ENCODE measurements at regions not wholly inside any gene's neighbourhood (a gene's known extent, or its start where the extent isn't known, plus 50 kb on each side); places are given as distances from the start of the nearest gene placed in this dataset.

DNA sequence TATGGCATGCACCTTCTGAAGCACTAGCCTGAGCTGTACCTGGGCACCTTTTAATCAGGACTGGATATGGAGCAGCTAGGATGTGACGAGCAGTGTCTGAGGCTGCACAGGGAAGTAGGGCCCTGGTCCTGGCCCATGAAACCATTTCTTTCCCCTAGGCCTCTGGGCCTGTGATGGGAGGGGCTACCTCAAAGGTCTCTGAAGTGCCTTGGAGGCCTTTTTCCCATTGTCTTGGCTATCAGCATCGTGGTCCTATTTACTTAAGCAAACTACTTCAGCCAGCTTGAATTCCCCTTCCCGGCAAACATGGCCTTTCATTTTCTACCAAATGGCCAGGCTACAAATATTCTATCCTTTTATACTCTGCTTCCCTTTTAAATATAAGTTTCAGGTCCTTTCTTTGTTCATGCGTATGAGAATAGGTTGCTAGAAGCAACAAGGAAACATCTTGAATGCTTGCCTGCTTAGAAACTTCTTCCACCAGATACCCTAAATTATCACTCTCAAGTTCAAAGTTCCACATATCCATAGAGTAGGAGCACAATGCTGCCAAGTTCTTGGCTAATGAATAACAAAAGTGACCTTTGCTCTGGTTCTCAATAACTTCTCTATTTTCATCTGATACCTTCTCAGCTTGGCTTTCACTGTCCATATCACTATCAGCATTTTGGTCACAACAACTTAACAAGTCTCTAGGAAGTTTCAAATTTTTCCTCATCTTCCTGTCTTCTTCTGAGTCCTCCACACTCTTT is 673.1 kb downstream of the HTR1B start:
- no peak for TF ChIP-seq CTCF (IDR thresholded peaks at IDR 0.05)
- Mint-ChIP-seq H3K27ac (no peak overlapping the region), H3K4me1 (ENCODE audit: low read depth) (no peaks in the 10 kb centered on the region)

GRCh38 chr6:76789580-76789979 is 673.7 kb downstream of the HTR1B start:
- no peak overlapping the region for H3K27ac Mint-ChIP-seq
- no peaks in the 10 kb centered on the region for H3K36me3 Mint-ChIP-seq (ENCODE audit: low read depth)
- no peak for DNase-seq
- peaks cover 3% of the 10 kb centered on the region; the same call in 1 of the 2 replicates for H3K27me3 Mint-ChIP-seq (ENCODE audit: insufficient read depth)
- H3K4me3 Mint-ChIP-seq = no peak overlapping the region
- TF ChIP-seq CTCF (IDR thresholded peaks at IDR 0.05) = no peak
- peaks cover 8% of the 10 kb centered on the region; the same call in 1 of the 2 replicates for H3K9me3 Mint-ChIP-seq
- no peaks in the 10 kb centered on the region for H3K4me1 Mint-ChIP-seq (ENCODE audit: low read depth)

More for the DNA sequence above, 673.1 kb downstream of the HTR1B start:
- H3K4me3 Mint-ChIP-seq = no peak overlapping the region
- H3K27me3 Mint-ChIP-seq (ENCODE audit: insufficient read depth) = peaks cover 3% of the 10 kb centered on the region; the same call in 1 of the 2 replicates
- peaks cover 8% of the 10 kb centered on the region; the same call in 1 of the 2 replicates for H3K9me3 Mint-ChIP-seq
- DNase-seq = no peak
- H3K36me3 Mint-ChIP-seq (ENCODE audit: low read depth) = no peaks in the 10 kb centered on the region

DNA sequence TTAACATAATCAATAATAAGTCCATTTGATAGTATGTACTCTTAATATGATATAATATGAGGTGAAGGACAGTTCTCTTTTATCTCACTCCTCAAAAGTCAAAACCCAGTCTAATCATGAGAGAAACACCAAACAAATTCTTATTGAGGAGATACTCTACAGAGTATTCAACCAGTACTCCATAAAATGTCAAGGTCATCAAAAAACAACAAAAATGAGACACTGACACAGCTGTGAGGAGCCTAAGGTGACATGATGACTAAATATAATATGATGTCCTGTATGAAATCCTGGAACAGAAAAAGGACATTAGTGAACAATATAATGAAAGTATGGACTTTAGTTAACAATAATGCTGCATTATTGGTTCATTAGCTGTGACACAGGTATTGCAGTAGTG is 675.1 kb downstream of the HTR1B start:
- Mint-ChIP-seq H3K27me3 (ENCODE audit: insufficient read depth) (peaks cover 3% of the 10 kb centered on the region; the same call in 1 of the 2 replicates), H3K27ac (no peak overlapping the region), H3K4me1 (ENCODE audit: low read depth) (no peaks in the 10 kb centered on the region), H3K9me3 (peaks cover 8% of the 10 kb centered on the region; the same call in 1 of the 2 replicates), H3K4me3 (no peak overlapping the region), H3K36me3 (ENCODE audit: low read depth) (no peaks in the 10 kb centered on the region)
- DNase-seq = no peak
- TF ChIP-seq CTCF (IDR thresholded peaks at IDR 0.05) = no peak

GRCh38 chr6:76779068-76779467 is 684.2 kb downstream of the HTR1B start:
- no peak for TF ChIP-seq CTCF (IDR thresholded peaks at IDR 0.05)
- DNase-seq = no peak
- Mint-ChIP-seq H3K4me3 (no peak overlapping the region), H3K27ac (no peak overlapping the region), H3K9me3 (peaks cover 15% of the 10 kb centered on the region), H3K36me3 (ENCODE audit: low read depth) (no peaks in the 10 kb centered on the region), H3K4me1 (ENCODE audit: low read depth) (no peaks in the 10 kb centered on the region), H3K27me3 (ENCODE audit: insufficient read depth) (no peaks in the 10 kb centered on the region)

- Mint-ChIP-seq H3K27me3 (ENCODE audit: insufficient read depth) (no peaks in the 10 kb centered on the region; the same call in 1 of the 2 replicates), H3K27ac (no peak overlapping the region), H3K4me1 (ENCODE audit: low read depth) (no peaks in the 10 kb centered on the region), H3K4me3 (no peak overlapping the region), H3K36me3 (ENCODE audit: low read depth) (no peaks in the 10 kb centered on the region), H3K9me3 (peaks cover 18% of the 10 kb centered on the region)
- no peak for TF ChIP-seq CTCF (IDR thresholded peaks at IDR 0.05)
- no peak for DNase-seq
Observed at GRCh38 chr6:76776876-76777275, 686.4 kb downstream of the HTR1B start.
